ENCODE measurements at regions not wholly inside any gene's neighbourhood (a gene's known extent, or its start where the extent isn't known, plus 50 kb on each side); places are given as distances from the start of the nearest gene placed in this dataset.
"Not testable (repeated sequence)": the region's sequence is repeated elsewhere in the genome, so short reads cannot be mapped to it uniquely, and the experiment has no call there.

DNA sequence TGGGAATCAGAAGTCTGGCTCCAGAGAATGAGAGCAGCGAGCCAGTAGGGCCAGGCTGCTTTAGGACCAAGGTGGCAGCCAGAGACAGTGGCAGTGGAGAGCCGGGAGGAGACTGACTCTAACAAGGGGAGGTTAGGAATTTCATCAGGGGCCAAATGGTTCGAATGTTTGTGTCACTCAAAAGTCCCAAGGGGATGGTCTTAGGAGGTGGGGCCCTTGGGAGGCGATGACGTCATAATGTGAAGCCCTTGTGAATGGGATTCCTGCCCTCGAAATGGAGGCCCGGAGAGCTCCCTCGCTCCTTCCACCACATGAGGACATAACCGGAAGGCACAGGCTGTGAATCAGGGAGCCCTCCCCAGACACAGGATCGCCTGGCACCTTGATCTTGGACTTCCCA, 299.7 kb downstream of the QKI start:
- no peak for FAIRE-seq
- no peak for DNase-seq (ENCODE audit: low spot score)

DNA sequence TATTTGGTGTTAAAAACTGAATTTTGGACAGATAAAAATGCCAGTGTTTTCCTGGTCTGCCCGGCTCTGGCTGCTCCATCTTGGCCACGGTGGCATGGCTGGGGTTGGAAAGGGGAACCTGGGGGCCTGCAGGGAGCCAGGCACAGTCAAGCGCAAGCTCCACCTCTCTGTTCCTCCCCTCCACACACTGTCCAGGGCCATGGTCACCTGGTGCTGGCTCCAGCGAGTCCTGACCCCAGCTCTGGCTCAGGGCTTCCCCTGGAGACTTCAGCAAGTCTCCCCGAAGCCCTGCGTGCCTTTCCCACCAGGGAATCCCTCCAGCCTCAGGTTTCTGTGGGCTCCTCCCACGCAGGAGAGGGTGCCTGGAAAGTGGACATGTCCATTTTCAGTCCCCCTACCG, 298.5 kb downstream of the QKI start:
- FAIRE-seq (no peak), DNase-seq (ENCODE audit: low spot score) (no peak)

DNA sequence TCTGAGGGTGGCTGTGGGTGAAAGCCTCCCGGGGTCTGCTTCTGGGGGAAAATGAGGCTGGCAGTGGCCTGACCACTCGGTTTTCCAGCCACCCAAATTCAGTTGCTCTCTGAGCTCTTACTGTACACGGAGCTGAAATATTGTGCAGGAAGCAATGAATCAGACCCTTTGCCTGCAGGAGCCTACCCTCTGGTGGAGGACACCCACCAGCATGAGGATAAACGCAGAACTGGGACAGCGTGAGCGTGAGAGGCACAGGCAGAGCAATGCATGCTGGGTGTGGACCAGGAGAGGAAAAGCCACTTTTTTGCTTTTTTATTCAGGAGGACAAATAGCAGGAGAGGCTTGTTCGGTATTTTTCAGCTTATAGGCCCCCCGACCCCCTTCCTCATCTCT, 298.0 kb downstream of the QKI start:
- no peak for FAIRE-seq

DNA sequence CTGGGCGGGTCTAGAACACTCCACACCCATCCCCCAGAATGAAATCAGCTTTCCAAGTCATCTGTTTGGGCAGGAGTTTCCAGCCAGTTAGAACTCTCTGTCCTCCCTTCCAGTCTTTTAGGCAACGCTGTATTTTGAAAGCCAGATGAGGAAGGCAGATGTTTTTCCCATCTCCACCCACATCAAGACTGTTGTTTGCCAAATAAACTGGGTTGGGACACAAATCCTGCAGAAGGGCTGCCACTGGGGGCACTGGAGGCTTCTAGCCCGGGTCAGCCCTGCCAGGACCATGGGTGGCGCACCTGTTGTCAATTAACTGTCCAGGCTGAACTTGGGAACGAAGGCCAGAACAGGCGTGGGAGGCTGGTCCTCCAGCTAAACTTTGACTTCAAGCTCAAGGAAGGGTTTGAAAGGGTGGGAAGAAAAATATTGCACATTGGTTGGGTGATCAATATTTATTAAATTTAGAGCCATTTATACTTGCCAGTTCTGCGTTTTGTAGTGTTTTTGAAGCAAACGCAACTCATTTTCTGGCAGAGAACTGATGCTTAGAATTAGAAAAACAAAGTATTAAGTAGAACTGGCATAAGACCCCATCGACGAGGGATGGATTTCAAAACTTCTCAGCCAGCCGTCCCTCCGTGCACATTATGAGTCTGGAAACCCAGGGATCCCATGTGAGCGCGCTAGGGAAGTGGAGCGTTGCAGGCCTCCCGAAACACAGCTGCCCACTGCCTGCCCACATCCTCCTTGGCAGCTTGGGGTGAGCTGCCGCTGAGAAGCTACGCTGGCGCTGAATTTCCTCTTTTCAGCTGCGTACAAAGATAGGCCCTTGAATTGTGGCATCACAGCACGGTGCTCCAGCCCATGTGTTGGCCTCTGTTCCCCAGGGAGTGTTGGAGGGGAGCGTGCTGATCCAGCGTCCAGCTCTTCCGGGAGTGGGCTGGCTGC, 297.4 kb downstream of the QKI start:
- no peak for DNase-seq (ENCODE audit: low spot score)
- FAIRE-seq, result no peak

More for the DNA sequence above, 298.0 kb downstream of the QKI start:
- no peak for DNase-seq (ENCODE audit: low spot score)

DNA sequence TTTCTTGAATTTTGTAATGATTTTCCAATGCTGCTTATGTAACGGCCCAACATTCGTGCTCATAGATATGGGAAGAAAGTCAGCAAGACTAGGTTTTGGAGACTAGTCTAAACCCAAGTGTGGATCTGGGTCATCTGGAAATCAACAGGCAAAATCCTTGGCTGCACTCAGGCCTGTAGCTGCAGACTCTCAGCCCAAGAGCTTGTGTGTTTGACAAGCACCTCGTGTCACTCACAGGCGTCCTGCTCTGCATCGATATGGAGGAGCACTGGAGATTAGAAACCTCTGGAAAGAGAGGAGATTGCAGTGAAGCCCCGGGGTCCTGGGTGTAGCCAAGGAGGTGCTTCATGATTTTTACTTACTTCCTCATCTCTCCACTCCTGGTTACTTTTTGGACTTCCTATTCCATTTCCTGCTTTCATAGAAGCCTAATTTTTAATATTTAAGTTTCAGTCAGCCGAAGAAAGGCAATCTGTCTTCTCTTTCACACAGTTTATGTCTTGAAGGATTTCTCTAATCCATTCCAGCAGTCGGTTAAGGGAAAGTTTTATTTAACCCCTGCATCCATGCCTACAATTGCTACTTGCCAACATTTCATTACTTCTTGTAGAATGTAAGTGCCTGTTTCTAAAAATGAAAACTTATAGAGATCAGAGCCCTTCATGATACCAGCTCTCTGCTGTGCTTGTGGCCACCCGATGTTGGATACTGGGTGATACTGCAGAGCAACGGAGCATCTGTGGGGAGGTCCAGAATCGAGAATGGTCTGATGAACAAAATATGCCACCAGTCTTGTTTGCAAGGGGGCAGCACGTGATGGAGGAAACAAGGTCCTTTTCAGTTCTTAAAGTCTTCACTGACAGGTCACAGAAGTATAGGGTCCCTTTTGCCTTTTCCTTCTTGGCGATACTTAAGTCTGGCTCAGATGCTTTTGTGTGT, 296.3 kb downstream of the QKI start:
- DNase-seq (ENCODE audit: low spot score) (no peak), FAIRE-seq (no peak)

DNA sequence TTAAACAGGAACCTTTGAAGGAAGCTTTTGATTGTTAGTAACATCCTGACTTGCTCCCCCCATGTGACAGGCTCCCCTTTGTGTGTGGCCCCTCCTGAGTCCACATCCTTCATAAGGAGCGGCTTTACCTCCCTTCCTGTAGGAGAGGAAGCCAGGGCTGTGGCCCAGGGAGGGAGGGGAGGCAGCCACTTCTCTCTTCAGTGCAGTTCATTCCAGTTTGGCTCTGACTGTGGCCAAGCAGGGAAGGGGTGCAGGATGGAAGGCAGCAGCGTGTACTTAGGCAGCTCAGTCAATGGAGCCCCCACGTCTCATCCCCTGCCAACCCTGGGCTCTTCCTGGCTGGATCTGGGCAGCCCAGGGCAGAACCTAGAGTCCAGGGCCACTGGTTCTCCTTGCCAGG, 295.2 kb downstream of the QKI start:
- no peak for FAIRE-seq
- no peak for DNase-seq (ENCODE audit: low spot score)

DNA sequence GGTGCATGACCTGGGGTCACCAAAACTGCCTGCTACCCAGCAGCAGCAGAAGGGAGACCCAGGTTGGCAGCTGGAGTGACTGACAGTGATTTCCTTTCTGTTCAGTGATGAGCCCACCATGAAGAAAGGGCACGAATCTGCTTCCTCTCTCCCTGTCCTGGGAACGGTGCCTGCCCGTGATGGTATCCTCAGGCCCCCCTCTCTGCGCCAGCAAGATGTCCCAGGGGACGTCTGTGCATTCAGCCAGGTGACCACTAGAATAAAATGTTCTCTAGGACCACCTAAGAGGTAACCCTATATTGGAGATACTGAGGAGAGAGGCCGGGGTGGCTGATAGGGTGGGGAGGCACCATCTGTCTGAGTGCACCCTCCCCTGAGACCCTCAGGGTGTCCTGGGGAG, 294.7 kb downstream of the QKI start:
- FAIRE-seq (no peak), DNase-seq (ENCODE audit: low spot score) (no peak)

DNA sequence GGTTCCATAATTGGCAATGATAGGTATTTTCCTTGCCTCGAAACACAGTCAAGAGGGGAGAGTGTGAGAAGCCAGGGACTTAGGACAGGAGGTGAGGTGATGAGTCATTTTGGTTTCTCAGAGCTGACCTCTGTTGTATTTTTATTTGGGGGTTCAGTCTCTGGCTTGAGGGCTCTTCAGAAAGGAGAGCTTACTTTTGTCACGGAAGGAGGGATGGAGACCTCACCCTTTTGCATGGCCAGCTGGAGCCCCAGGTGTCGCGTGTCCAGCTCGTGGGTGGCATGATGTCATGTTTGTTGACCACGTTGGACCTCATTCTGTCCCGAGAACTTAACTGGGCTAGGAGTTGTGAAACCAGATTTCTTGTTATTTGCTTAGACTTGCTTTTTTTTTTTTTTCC, 293.9 kb downstream of the QKI start:
- FAIRE-seq (no peak), DNase-seq (ENCODE audit: low spot score) (no peak)

DNA sequence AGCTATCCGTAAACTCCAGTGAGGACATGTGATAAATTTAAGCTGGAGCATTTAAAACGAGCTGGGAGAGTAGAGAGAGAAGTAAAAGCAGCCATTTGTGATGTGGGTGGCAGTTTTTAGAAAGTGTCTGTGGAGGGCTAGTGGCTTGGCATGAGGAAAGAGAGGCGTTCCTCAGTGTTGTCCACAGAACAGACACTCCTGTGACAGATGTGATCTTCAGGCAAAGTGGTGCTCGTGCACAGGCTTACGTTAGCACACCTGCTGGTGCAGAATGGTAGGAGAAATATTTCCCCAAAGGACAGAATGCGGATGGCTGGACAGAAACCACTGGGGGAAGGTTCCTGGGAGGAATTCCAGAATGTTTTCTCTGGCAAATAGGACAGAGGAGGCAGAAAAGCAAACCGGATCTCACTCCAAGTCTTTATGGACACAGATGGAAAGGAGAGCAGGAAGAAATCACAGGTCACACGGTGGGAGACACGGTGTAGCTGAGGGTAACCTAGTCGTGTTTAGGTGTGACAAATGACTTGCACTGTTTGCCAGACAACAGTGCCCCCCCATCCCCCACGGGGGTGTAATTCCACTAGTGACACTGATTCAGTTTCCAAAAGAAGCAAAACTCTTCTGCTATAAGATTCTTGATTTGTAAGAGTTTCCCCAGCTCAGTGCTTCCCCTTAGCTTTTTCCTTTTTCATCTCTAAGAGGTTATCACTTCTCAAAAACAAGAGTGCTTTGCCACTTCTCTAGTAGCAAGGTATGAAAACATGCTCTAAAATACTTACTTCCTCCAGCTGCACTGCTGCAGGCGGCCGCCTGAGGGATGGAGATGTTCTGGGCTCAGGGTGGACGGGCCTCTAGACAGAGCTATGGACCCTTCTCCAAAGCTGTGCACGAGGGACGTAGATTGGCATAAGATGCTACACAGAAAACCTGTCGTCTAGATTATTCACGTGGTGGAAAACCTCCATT, 293.2 kb downstream of the QKI start:
- no peak for DNase-seq (ENCODE audit: low spot score)
- no peak for FAIRE-seq

DNA sequence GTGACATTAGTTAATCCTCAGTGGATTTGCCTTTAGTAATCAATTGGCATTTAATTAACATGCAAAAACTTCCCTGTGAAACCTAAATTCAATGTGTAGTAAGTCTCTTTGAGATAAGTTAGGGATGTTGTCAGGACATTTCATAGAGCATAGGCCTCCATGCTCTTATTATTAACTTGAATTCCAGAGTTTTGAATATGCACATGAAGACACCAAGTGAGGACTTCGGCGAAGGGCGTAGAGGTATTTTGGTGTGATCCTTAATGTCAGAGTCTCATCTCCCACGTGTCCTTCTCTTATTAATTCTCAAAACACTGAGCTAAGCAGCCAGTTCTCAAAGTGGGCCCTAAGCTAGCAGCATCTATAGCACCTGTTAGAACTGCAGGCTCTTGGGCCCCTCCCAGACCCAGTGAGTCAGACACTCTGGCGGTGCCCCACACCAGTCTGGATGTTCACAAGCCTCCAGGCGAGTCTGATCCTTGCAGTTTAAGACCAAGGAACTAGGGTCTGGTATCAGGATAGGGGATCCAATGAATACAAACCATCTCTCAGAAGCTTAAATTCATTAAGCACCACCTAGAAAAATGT, 292.1 kb downstream of the QKI start:
- no peak for DNase-seq (ENCODE audit: low spot score)
- no peak for FAIRE-seq

DNA sequence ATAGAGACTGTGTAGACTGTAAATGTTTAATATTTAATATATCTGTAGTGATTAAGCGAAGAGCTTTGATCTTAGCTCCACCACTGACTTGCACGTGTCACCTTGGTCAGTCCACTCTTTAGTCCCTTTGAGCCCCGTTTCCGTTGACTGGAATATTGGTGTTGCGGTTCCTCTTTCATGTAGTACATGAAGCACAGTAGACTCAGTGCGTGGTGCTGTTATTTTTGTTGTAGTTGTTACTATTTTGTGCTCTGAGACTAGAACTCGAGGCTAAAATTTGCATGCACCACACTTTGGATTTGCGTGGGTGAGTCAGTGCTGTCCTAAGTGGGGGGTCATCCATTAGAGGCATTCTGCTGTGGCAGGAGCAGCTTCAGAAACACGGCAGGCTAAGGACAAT, 291.4 kb downstream of the QKI start:
- no peak for DNase-seq (ENCODE audit: low spot score)
- FAIRE-seq, result no peak

DNA sequence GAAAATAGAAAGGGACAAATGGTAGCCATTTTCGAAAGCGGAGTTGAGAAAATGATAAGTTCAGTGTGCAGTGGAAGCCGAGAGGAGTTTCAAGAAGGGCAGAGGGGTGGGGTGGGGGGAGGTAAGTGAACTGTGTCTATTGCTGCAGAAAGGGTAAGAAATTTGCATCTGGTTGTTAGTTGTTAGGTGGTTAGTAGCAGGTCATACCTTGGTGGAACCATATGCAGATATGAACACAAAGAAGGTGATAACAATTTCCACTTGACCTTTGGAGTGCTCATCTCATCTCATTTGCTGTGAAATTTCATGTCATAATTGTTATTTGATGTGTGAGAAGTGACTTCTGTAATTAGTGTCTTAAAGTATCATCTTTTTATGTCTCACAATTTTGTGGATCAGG, 288.2 kb downstream of the QKI start:
- DNase-seq (ENCODE audit: low spot score), result no peak
- no peak for FAIRE-seq

DNA sequence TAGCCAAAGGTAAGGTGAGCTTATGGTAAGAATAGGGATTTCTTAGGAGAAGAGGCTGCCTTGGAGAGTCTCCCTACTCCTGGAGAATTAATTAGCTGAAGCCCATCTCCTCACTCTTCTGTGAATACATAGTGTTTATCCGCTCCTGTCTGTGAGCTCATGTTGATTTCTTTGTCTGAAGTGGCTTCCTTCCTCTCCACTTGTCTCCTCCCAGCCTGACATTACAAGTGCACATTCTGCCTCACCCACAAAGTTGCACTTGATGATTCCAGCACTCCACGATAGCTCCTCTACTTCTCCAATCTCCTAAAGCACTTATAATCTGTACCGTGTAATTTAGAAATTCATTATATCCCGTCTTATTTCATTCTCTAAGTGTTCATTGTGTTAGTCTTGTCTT, 287.2 kb downstream of the QKI start:
- DNase-seq (ENCODE audit: low spot score) (no peak), FAIRE-seq (no peak)

DNA sequence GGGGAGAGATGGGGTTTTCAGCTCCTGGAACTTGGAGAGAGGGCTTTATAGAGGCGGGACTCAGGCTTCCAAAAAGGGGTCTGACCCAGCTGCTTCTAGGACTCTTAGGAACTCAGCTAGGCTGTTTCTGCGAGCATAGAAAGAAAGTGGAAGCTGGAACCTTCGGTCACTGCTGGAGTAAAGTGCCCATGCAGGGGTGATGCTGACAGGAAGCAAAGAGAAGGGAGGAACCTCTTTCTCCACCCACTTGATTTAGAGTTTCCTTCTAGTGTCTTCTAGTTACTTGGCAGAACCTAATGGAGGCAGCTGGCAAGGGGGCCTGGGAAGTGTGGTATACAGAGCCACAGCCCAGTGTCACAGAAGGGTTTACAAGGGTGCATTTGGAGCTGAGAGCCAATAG, 283.6 kb downstream of the QKI start:
- FAIRE-seq (no peak), DNase-seq (ENCODE audit: low spot score) (no peak)

DNA sequence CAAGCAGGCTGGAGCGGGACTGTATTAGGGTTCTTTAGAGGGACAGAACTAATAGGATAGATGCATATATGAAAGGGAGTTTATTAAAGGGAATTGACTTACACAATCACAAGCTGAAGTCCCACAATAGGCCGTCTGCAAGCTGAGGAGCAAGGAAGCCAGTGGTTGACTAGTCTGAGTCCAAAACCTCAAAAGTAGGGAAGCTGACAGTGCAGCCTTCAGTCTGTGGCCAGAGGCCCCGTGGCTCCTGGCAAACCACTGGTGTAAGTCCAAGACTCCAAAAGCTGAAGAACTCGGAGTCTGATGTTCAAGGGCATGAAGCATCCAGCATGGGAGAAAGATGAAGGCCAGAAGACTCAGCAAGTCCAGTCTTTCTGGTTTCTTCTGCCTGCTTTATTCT, 281.8 kb downstream of the QKI start:
- DNase-seq (ENCODE audit: low spot score); FAIRE-seq: not testable (repeated sequence)

DNA sequence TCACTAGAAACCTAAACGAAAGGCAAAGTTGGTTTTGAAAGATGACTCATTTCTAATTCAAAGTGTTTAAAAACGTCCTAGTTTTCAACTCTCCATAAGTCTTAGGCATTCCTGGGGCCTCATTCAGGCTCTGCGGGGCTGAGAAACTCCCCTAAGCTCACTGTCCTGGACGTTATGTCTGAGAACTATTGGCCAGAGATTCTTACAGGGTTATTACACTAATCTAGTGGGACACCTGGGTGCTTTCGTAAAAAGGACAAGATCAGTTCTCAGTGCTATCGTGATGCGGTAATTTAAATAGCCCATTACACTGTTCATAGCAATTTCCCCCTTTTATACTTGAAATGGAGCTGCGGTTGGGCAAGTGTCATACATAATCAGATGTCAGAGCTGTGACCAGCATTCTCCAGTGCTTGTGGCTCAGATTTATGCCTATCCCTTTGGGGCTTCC, 280.9 kb downstream of the QKI start:
- FAIRE-seq, result no peak

DNA sequence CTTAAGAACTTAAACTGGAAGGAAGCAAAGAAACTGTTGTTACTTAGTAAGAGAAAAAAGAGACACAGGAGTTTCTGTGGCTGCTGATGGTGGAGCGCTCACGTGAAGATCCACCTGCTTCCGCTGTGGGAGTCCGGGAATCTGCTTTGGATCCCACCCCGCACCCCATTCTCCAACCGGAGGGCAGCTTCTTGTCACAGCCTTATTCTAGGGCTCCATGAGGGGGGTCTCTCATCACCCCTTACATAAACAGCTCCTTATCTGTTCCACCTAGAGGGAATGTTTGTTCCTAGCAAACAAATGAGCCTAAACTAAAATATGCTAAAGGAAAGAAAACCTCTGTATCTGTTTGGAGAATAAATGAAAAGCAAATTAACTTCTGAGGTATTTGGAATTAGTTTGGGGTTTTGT, 280.5 kb downstream of the QKI start:
- DNase-seq (ENCODE audit: low spot score) (no peak), FAIRE-seq (no peak)

More for the DNA sequence above, 280.9 kb downstream of the QKI start:
- no peak for DNase-seq (ENCODE audit: low spot score)

DNA sequence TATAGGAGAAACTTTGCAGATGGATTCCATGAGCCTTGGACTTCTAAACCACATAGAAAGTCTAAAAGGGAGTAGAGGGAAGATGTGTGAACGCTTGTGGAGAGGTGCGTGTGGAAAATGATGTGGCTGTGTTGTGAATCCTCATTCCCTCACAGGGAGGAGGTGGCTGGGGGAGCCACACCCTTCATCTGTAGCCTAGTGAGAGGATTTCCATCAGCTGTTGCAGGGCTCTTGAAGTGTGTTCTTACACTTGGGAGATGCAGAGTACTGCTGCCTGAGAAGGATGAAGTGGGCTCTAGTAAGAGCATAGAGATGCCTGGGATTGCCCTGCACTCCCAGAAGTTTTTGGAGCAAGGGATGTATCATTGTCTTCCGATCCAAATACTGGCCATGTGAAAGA, 279.6 kb downstream of the QKI start:
- FAIRE-seq, result no peak
- no peak for DNase-seq (ENCODE audit: low spot score)

DNA sequence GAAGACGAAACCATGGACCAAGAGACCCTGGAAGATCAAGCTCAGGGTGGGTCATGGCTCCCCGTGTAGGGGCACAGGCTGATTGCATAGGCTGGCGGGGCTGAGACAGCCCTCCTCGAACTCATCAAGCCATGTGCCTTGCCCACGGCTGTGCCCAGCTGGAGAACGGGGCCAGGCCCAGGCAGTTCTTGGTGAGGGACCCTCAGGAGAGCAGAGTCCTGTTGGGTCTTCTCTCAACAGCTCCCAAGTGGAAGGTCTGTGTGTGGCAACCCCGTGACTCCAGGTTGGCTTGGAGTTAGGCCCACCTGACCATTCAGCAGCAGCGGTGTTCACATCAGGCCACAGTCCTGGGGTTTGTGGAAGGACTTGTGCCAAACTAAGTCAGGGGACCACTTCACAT, 276.5 kb downstream of the QKI start:
- FAIRE-seq (no peak), DNase-seq (ENCODE audit: low spot score) (no peak)

DNA sequence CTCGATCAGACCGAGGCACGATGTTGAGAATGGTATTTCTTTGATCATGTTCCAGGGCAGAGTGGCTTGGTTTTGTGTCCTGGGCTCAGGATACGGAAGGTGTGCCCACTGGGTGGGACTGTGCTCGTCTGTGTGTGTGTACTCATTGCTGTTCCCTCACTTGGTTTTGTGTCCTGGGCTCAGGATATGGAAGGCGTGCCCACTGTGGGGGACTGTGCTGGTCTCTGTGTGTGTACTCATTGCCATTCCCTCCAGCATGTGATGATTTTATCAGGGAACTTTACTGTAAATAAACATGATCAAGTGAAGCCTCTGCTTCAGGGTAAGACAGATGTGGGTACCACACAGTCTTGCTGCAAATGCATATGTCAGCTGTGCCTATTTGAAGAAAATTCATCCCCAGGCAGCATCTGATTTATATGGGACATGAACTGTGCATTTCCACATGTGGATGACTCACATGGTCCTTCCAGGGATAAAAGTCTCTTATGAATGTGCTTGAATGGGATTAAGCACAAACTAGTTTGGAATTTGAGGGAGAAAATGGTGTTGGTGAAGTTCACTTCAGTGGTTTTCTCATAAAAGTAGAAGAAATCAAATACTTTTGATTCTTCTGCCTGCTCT, 274.3 kb downstream of the QKI start:
- FAIRE-seq, result no peak
- no peak for DNase-seq (ENCODE audit: low spot score)
